ENCODE measurements at regions not wholly inside any gene's neighbourhood (a gene's known extent, or its start where the extent isn't known, plus 50 kb on each side); places are given as distances from the start of the nearest gene placed in this dataset.

DNA sequence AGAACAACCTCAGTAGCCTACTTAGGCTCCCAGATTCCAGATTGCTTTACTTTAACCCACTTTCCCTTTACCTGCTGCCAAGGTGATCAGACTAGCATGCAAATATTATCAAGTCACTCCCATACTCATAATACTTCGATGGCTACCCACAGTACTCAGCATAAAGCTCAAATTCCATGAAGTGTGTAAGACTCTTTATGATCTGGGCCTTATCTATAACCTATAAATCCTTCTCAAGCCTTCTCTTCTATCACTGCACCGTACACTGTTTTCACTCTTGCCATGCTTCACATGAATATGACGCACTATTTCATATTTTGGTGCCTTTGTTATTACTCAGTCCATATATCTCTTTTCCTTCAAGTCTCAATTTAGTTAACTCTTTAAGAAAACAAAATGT, 135.2 kb upstream of the TARS1 start:
- no peaks in the 10 kb centered on the region for H3K27me3 ChIP-seq (ENCODE audit: insufficient read depth, low read length)
- H3K4me3 ChIP-seq (ENCODE audit: low read length): no peak overlapping the region
- no peak overlapping the region for H3K27ac ChIP-seq (ENCODE audit: low read length)
- no peaks in the 10 kb centered on the region for H3K36me3 ChIP-seq (ENCODE audit: insufficient read depth, low read depth, low read length)
- no peak overlapping the region for H3K9ac ChIP-seq (ENCODE audit: low read depth, low read length)
- H3K9me3 ChIP-seq (ENCODE audit: insufficient read depth, low read depth, low read length): no peaks in the 10 kb centered on the region
- no peaks in the 10 kb centered on the region for H3K4me1 ChIP-seq (ENCODE audit: insufficient read depth, low read length)

DNA sequence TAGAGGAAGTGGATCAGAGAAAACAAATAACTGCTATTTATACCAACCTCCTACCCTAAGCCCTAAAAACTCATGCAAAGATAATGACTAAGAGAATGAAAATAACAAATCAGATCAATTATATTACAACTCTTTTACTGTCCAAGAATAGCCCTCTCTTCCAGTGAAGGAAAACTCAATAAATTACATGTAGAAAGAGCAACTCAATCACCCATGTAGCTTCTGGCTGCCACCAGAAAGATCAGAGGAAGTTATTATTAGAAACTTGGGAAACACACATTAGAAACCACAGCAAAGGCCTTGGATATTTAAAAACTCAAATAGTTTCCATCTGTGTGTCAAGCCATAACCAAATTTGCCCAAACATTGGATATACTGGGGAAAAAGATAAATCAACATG, 134.0 kb upstream of the TARS1 start:
- Histone ChIP-seq H3K9ac (ENCODE audit: low read depth, low read length) (no peak overlapping the region), H3K27me3 (ENCODE audit: insufficient read depth, low read length) (no peaks in the 10 kb centered on the region), H3K36me3 (ENCODE audit: insufficient read depth, low read depth, low read length) (no peaks in the 10 kb centered on the region), H3K4me3 (ENCODE audit: low read length) (no peak overlapping the region), H3K4me1 (ENCODE audit: insufficient read depth, low read length) (no peaks in the 10 kb centered on the region), H3K27ac (ENCODE audit: low read length) (no peak overlapping the region), H3K9me3 (ENCODE audit: insufficient read depth, low read depth, low read length) (no peaks in the 10 kb centered on the region)

DNA sequence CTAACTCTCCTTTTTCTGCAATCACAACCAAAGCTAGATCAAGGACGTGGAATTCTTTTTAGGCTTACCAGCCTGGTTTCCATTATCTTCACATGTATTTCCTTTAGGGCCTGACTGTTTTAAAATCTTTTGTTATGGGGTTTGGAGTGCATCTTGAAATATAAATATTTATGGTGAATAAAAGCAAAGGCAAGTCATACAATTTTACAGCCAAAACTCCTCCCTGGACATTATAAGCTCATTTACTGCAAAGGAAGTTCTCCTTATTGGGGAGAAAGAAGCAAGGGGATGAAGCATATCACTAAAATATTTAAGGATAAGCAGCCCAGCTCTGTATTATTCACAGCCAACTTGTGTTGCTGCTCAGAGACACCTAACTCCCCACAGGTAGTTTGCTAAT, 132.2 kb upstream of the TARS1 start:
- no peak overlapping the region for H3K9ac ChIP-seq (ENCODE audit: low read depth, low read length)
- H3K27me3 ChIP-seq (ENCODE audit: insufficient read depth, low read length): no peaks in the 10 kb centered on the region
- no peaks in the 10 kb centered on the region for H3K36me3 ChIP-seq (ENCODE audit: insufficient read depth, low read depth, low read length)
- no peak overlapping the region for H3K27ac ChIP-seq (ENCODE audit: low read length)
- no peak overlapping the region for H3K4me3 ChIP-seq (ENCODE audit: low read length)
- H3K9me3 ChIP-seq (ENCODE audit: insufficient read depth, low read depth, low read length): no peaks in the 10 kb centered on the region
- no peaks in the 10 kb centered on the region for H3K4me1 ChIP-seq (ENCODE audit: insufficient read depth, low read length)

DNA sequence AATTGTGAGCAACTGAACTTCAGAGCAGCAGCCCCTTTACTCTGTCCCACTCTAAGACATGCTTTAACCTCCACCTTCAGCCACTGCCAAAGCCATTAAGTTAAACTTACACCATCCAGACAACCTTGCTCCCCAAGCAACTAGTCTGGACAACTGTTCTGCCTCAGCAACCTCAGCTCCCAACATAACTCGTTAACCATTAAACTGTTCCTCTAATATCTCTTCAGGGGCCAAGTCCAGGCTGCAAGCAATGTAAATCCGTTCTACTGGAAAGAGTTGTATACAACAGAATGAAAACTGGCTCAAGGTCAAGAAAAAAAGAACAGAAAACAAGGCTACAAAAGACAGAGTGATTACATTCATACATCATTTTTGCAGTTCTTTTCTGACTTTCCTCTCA, 131.7 kb upstream of the TARS1 start:
- H3K9me3 ChIP-seq (ENCODE audit: insufficient read depth, low read depth, low read length): no peaks in the 10 kb centered on the region
- no peak overlapping the region for H3K4me3 ChIP-seq (ENCODE audit: low read length)
- no peak overlapping the region for H3K9ac ChIP-seq (ENCODE audit: low read depth, low read length)
- no peaks in the 10 kb centered on the region for H3K27me3 ChIP-seq (ENCODE audit: insufficient read depth, low read length)
- H3K4me1 ChIP-seq (ENCODE audit: insufficient read depth, low read length): no peaks in the 10 kb centered on the region
- H3K27ac ChIP-seq (ENCODE audit: low read length): no peak overlapping the region
- H3K36me3 ChIP-seq (ENCODE audit: insufficient read depth, low read depth, low read length): no peaks in the 10 kb centered on the region

DNA sequence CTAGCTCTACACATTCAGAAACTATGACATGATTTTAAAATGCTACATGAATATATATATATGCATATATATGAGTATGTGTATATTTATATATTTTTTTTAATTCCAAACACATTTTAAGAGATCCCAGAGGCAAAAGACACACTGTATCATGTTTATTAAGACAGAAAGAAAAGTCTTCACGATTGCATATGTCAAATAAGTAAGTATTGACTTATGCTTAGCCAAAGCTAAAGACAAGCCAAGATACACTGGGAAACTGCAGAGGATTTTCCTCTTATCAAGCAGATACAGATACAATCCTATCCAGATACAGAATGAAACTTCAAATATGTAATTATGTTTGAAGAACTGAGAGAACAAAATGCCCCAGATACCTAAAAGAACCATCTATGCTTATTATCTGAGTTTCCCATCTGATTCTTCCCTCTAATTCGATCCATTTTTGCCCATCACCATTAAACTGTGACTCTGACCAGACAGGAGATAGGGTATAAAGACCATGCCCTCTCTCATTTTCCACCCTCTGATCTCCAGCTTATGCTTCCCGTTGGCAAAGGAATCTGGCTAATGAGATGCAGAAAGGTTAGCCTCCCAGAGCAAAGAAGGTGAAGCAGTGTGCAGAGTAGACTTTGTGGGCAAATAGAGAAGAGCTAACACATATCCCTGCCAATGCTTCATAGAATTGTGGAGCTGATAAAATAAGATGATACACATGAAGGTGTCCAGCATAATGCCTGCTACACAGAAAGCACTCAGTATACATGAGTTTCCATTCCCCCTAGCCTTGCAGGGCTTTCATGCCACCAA, 131.0 kb upstream of the TARS1 start:
- no peaks in the 10 kb centered on the region for H3K27me3 ChIP-seq (ENCODE audit: insufficient read depth, low read length)
- no peak overlapping the region for H3K4me3 ChIP-seq (ENCODE audit: low read length)
- H3K27ac ChIP-seq (ENCODE audit: low read length): no peak overlapping the region
- H3K9ac ChIP-seq (ENCODE audit: low read depth, low read length): no peak overlapping the region
- no peaks in the 10 kb centered on the region for H3K4me1 ChIP-seq (ENCODE audit: insufficient read depth, low read length)
- no peaks in the 10 kb centered on the region for H3K36me3 ChIP-seq (ENCODE audit: insufficient read depth, low read depth, low read length)
- H3K9me3 ChIP-seq (ENCODE audit: insufficient read depth, low read depth, low read length): no peaks in the 10 kb centered on the region

DNA sequence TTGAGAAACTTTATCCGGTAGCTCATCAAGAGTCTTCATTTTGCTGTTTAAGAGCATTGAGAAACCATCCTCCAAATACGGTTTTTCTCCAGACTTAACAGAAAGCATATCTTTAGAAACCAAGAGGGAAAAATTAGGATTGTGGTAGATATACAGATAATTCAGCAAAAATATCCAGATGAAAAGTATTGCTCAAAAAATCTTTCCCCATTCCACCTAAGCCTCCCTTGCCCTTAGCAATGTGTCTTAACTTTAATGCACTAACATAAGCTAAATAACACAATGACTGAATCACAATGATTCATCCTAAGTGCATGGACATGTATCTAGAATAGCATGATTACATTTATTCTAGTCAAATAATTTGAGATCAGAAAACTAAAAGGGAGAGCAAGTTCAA, 130.3 kb upstream of the TARS1 start:
- H3K36me3 ChIP-seq (ENCODE audit: insufficient read depth, low read depth, low read length): no peaks in the 10 kb centered on the region
- no peak overlapping the region for H3K9ac ChIP-seq (ENCODE audit: low read depth, low read length)
- H3K4me3 ChIP-seq (ENCODE audit: low read length): no peak overlapping the region
- H3K27ac ChIP-seq (ENCODE audit: low read length): no peak overlapping the region
- no peaks in the 10 kb centered on the region for H3K9me3 ChIP-seq (ENCODE audit: insufficient read depth, low read depth, low read length)
- H3K27me3 ChIP-seq (ENCODE audit: insufficient read depth, low read length): no peaks in the 10 kb centered on the region
- H3K4me1 ChIP-seq (ENCODE audit: insufficient read depth, low read length): no peaks in the 10 kb centered on the region

DNA sequence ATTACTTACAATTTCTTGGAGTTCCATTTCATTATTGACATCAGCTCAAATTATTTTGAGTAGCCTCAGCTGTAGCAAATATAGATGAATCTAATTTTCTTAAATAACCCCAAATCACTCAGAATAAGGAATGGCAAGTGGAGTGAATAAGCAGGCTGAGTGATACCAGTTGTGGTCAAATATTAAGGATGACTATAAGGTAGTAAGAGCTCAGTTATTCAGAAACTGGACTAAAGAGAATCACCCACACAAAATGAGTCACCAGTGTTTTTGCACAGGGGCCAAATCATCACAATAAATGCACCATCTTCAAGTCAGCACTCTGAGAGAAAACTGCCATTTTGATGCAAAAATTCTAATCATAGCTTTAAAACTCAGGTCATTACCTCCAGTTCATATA, 128.9 kb upstream of the TARS1 start:
- Histone ChIP-seq H3K4me3 (ENCODE audit: low read length) (no peak overlapping the region), H3K9ac (ENCODE audit: low read depth, low read length) (no peak overlapping the region), H3K4me1 (ENCODE audit: insufficient read depth, low read length) (no peaks in the 10 kb centered on the region), H3K27me3 (ENCODE audit: insufficient read depth, low read length) (no peaks in the 10 kb centered on the region), H3K36me3 (ENCODE audit: insufficient read depth, low read depth, low read length) (no peaks in the 10 kb centered on the region), H3K27ac (ENCODE audit: low read length) (no peak overlapping the region), H3K9me3 (ENCODE audit: insufficient read depth, low read depth, low read length) (no peaks in the 10 kb centered on the region)

DNA sequence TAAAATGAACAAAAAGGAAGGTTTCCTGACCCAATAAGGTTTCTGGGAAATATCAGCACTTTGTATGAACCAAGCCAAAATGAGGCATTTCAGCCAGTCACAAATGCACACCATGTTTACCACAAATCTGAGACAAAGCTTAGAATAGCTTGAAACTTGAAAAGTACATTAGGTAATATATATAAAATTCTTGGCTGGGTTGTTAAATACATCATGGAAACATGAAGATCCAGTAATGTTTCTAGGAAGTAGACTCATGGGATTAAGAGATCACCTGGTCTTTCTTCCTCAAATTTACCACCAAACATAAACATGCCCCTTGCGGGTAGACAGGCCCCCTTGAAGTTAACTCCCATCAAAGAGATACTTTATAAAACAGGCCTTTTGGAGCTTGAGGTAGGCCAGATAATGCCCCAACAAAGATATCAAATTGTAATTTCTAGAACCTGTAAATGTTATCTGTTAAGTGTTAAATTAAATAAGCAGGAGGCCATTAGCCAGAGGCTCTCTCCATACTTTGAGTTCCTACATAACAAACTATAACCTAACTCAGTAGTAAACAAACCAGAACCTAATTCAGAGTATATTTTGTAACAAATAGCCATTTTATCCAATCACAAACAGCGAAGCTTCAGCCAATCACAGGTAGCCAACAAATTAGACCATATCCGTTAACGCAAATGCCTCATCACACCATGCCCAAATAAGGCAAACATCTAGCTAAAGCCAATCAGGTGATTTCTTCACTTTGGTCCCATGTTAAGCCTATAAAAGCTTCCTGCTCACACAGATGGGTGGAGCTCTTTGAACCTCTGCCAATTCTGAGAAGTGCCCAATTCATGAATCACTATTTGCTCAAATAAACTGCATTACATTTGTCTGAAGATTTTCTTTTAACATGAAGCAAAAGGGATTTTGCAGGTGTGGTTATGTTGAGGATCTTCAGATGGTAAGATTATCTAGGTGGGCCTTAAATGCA, 127.9 kb upstream of the TARS1 start:
- Histone ChIP-seq H3K4me1 (ENCODE audit: insufficient read depth, low read length) (no peaks in the 10 kb centered on the region), H3K9me3 (ENCODE audit: insufficient read depth, low read depth, low read length) (no peaks in the 10 kb centered on the region), H3K27ac (ENCODE audit: low read length) (no peak overlapping the region), H3K4me3 (ENCODE audit: low read length) (no peak overlapping the region), H3K27me3 (ENCODE audit: insufficient read depth, low read length) (no peaks in the 10 kb centered on the region), H3K36me3 (ENCODE audit: insufficient read depth, low read depth, low read length) (no peaks in the 10 kb centered on the region), H3K9ac (ENCODE audit: low read depth, low read length) (no peak overlapping the region)

DNA sequence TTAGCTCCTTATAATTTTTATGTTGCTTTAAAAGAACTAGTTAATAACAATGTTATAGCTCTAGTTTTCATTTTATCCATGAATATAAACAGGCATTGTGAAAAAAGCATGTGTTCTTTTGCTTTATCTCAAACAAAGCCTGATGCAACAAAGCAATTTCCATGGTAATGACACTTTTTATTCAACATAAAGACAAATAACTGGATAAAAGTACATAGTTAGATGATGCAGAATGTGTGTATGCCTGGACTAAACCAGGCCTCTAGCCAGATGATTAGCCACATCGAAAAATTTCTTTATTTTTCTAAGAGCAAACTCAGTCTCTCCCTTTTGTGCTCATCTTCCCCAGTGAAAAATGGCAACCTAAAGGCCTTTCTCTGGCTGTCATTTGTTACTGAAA, 125.6 kb upstream of the TARS1 start:
- Histone ChIP-seq H3K9me3 (ENCODE audit: insufficient read depth, low read depth, low read length) (no peaks in the 10 kb centered on the region), H3K9ac (ENCODE audit: low read depth, low read length) (no peak overlapping the region), H3K27me3 (ENCODE audit: insufficient read depth, low read length) (no peaks in the 10 kb centered on the region), H3K27ac (ENCODE audit: low read length) (no peak overlapping the region), H3K4me1 (ENCODE audit: insufficient read depth, low read length) (no peaks in the 10 kb centered on the region), H3K36me3 (ENCODE audit: insufficient read depth, low read depth, low read length) (no peaks in the 10 kb centered on the region), H3K4me3 (ENCODE audit: low read length) (no peak overlapping the region)

DNA sequence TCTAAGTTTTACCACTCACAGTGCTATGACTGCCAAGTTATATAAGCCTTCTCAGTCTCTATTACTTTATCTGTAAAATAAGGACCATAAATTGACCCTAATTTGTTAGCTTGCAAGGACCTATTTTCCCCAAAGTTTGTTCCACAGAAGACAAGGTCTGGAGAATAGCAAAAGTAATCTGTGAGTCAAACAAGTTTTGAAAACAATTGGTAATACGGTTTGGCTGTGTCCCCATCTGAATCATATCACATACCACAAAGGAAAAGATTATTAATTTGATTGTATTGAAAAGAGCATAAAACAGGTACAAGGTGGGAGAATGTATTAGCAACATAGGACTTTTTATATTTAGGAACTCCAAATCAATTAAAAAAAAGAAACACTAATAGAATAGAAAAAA, 124.0 kb upstream of the TARS1 start:
- Histone ChIP-seq H3K36me3 (ENCODE audit: insufficient read depth, low read depth, low read length) (no peaks in the 10 kb centered on the region), H3K4me1 (ENCODE audit: insufficient read depth, low read length) (no peaks in the 10 kb centered on the region), H3K27ac (ENCODE audit: low read length) (no peak overlapping the region), H3K4me3 (ENCODE audit: low read length) (no peak overlapping the region), H3K9me3 (ENCODE audit: insufficient read depth, low read depth, low read length) (no peaks in the 10 kb centered on the region), H3K27me3 (ENCODE audit: insufficient read depth, low read length) (no peaks in the 10 kb centered on the region), H3K9ac (ENCODE audit: low read depth, low read length) (no peak overlapping the region)

DNA sequence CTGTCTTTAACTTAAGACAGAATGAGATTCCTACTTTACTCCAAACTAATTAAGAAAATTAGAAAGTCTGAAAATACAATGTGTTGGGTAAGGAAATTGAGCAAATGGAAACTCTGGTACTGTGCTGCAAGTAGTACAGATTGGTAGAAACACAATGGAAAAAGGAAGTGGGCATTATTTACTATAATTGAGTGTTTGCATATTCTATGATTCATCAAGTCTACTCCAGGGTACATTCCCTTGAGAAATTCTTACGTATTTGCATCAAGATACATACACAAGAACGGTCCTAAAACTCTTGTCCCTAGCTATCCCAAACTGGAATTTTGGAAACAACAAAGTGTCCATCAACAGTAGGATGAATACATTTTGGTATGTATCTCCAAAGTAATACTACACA, 123.5 kb upstream of the TARS1 start:
- no peak overlapping the region for H3K4me3 ChIP-seq (ENCODE audit: low read length)
- H3K4me1 ChIP-seq (ENCODE audit: insufficient read depth, low read length): no peaks in the 10 kb centered on the region
- no peaks in the 10 kb centered on the region for H3K9me3 ChIP-seq (ENCODE audit: insufficient read depth, low read depth, low read length)
- H3K9ac ChIP-seq (ENCODE audit: low read depth, low read length): no peak overlapping the region
- H3K36me3 ChIP-seq (ENCODE audit: insufficient read depth, low read depth, low read length): no peaks in the 10 kb centered on the region
- no peak overlapping the region for H3K27ac ChIP-seq (ENCODE audit: low read length)
- H3K27me3 ChIP-seq (ENCODE audit: insufficient read depth, low read length): no peaks in the 10 kb centered on the region

DNA sequence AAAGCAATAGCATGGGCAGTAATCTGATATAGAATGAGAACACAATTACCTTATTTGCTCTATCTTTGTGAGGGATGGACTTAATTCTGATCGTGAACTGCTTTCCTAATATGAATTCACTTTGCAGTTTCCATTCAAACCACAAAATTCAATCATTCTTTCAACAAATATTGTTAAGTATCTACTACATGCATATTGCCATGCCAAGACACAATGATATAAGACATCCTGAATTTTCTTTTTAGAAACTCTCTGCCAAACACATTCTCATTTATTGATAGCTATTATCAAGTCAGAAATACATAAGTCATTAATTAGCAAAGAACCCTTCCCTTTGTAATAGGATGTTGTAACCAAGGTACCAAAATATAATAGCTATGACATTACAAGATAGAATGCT, 121.6 kb upstream of the TARS1 start:
- H3K4me1 ChIP-seq (ENCODE audit: insufficient read depth, low read length): no peaks in the 10 kb centered on the region

More for the DNA sequence above, 121.6 kb upstream of the TARS1 start:
- H3K27me3 ChIP-seq (ENCODE audit: insufficient read depth, low read length): no peaks in the 10 kb centered on the region
- no peak overlapping the region for H3K9ac ChIP-seq (ENCODE audit: low read depth, low read length)
- no peaks in the 10 kb centered on the region for H3K9me3 ChIP-seq (ENCODE audit: insufficient read depth, low read depth, low read length)
- no peak overlapping the region for H3K4me3 ChIP-seq (ENCODE audit: low read length)
- H3K27ac ChIP-seq (ENCODE audit: low read length): no peak overlapping the region
- H3K36me3 ChIP-seq (ENCODE audit: insufficient read depth, low read depth, low read length): no peaks in the 10 kb centered on the region
